ENCODE measurements at regions not wholly inside any gene's neighbourhood (a gene's known extent, or its start where the extent isn't known, plus 50 kb on each side); places are given as distances from the start of the nearest gene placed in this dataset.

DNA sequence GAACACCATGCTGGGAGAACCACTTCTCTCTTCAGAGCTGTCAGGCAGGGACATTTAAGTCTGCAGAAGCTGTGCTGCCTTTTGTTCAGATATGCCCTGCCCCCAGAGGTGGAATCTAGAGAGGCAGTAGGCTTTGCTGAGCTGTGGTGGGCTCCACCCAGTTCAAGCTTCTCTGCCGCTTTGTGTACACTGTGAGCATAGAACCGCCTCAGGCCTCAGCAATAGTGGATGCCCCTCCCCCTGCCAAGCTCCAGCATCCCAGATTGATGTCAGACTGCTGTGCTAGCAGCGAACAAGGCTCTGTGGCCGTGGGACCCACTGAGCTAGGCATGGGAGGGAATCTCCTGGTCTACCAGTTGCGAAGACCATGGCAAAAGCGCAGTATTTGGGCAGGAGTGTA is 121.6 kb downstream of the NFKBIZ start:
- TF ChIP-seq, protein P1, sequence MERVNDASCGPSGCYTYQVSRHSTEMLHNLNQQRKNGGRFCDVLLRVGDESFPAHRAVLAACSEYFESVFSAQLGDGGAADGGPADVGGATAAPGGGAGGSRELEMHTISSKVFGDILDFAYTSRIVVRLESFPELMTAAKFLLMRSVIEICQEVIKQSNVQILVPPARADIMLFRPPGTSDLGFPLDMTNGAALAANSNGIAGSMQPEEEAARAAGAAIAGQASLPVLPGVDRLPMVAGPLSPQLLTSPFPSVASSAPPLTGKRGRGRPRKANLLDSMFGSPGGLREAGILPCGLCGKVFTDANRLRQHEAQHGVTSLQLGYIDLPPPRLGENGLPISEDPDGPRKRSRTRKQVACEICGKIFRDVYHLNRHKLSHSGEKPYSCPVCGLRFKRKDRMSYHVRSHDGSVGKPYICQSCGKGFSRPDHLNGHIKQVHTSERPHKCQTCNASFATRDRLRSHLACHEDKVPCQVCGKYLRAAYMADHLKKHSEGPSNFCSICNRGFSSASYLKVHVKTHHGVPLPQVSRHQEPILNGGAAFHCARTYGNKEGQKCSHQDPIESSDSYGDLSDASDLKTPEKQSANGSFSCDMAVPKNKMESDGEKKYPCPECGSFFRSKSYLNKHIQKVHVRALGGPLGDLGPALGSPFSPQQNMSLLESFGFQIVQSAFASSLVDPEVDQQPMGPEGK (CRISPR knock-in tag; IDR thresholded peaks at IDR 0.05; ENCODE audit: borderline replicate concordance): no peak
- TF ChIP-seq RARB (CRISPR knock-in tag; IDR thresholded peaks at IDR 0.05): no peak
- TF ChIP-seq OSR1 (CRISPR knock-in tag; IDR thresholded peaks at IDR 0.05): no peak
- no peak for TF ChIP-seq ZC3H10 (CRISPR knock-in tag; IDR thresholded peaks at IDR 0.05)
- TF ChIP-seq ISL1 (CRISPR knock-in tag; IDR thresholded peaks at IDR 0.05): no peak
- no peak for TF ChIP-seq ZFP3 (CRISPR knock-in tag; IDR thresholded peaks at IDR 0.05)
